Transverse colon (tissue), 4 donors: ENCODE measurements at regions not wholly inside any gene's neighbourhood (a gene's known extent, or its start where the extent isn't known, plus 50 kb on each side); places are given as distances from the start of the nearest gene placed in this dataset.

Experiments
- DNase-seq: peaks from one replicate; pipeline ENCODE4 v3.0.0-alpha.2; 2019
- H3K27ac ChIP-seq, 4 donors: fragments of 200-600 bp; sonication (generic); 2 replicates each; pipeline ENCODE4 v1.5.1; 2016 to 2018; ENCODE audit warnings: inconsistent platforms in 4 of 4
- H3K27me3 ChIP-seq: fragments of 200-600 bp; sonication (generic); 2 replicates; pipeline ENCODE4 v1.5.1; 2017; ENCODE audit warnings: inconsistent platforms
- H3K36me3 ChIP-seq, 4 donors: fragments of 200-600 bp; sonication (generic); 2 replicates each; pipeline ENCODE4 v1.5.1; 2017 to 2019; ENCODE audit warnings: inconsistent platforms in 4 of 4
- H3K4me1 ChIP-seq, 4 donors: fragments of 200-600 bp; sonication (generic); 2 replicates each; pipeline ENCODE4 v1.5.1; 2017 to 2020; ENCODE audit warnings: inconsistent platforms in 4 of 4
- H3K4me3 ChIP-seq, 4 donors: fragments of 200-600 bp; sonication (generic); 1 replicate in 1 of 4; 2 replicates in 3 of 4; pipeline versions ENCODE4 v1.5.1 to v1.6.1; 2017 to 2019; ENCODE audit warnings: inconsistent platforms in 4 of 4
- H3K9me3 ChIP-seq, 2 donors: fragments of 200-600 bp; sonication (generic); 2 replicates each; pipeline ENCODE4 v1.5.1; 2017 to 2019; ENCODE audit warnings: inconsistent platforms in 2 of 2
- CTCF ChIP-seq, 5 experiments: fragments of 200-600 bp in 3 of 5; fragments of 450-650 bp in 2 of 5; sonication (generic) in 3 of 5; IDR thresholded peaks; 1 replicate in 2 of 5; 2 replicates in 3 of 5; pipeline ENCODE4 v1.5.1; 2016 to 2017; ENCODE audit warnings: antibody characterized with exemption in 5 of 5, inconsistent platforms in 3 of 5, mild to moderate bottlenecking in 2 of 5, moderate library complexity in 1 of 5
- EP300 ChIP-seq: sonication (generic); formaldehyde crosslinking; IDR thresholded peaks from one replicate; pipeline ENCODE4 v1.6.1; 2017; ENCODE audit warnings: antibody characterized with exemption, low read depth
- POLR2A ChIP-seq: fragments of 450-650 bp; IDR thresholded peaks from one replicate; pipeline ENCODE4 v1.6.1; 2016; ENCODE audit warnings: antibody characterized with exemption, mild to moderate bottlenecking, moderate library complexity
- POLR2AphosphoS5 ChIP-seq, 3 donors: sonication (generic); formaldehyde crosslinking; IDR thresholded peaks; one replicate each; pipeline ENCODE4 v1.6.1; 2016; ENCODE audit warnings: antibody characterized with exemption in 3 of 3
- WGBS, 2 donors: methylation state at CpG; one replicate each; pipeline ENCODE4 v1.1.5; 2018; ENCODE audit warnings: low coverage in 1 of 2; 5-methylcytosine and 5-hydroxymethylcytosine counted together
- in situ Hi-C, 4 donors: fragments of 200-750 bp; cut with MboI; loops; one replicate each; pipeline versions ENCODE4 v1.15.0 to v1.15.1; 2017; ENCODE audit warnings: low sequenced_read_pairs in 3 of 4, low pct_ligation_motif_present in 1 of 4, low pct_unique_long_range_greater_than_20kb in 1 of 4
- intact Hi-C: fragments of 100-400 bp; cut with DNase I; formaldehyde crosslinking; loops from one replicate; pipeline ENCODE4 v1.15.1; 2023; ENCODE audit warnings: low total_unique reads

- H3K4me1 ChIP-seq: no peaks in the 10 kb centered on the region
- intact Hi-C loops: no loop called here
- H3K27ac ChIP-seq: no peak overlapping the region
- no peak for DNase-seq
- TF ChIP-seq CTCF (IDR thresholded peaks at IDR 0.05) (no peak), POLR2A (no peak), EP300 (no peak), POLR2AphosphoS5 (IDR thresholded peaks at IDR 0.05) (no peak)
- H3K36me3 ChIP-seq: no peaks in the 10 kb centered on the region
- in situ Hi-C loops: no loop called here
- 58 to 60% methylated on average over 1 of the region's 1 CpG for WGBS, 2 donors
- peaks cover 0 to 2% of the 10 kb centered on the region in 2 donors for H3K9me3 ChIP-seq
- no peak overlapping the region for H3K4me3 ChIP-seq
- H3K27me3 ChIP-seq: no peaks in the 10 kb centered on the region
Observed at GRCh38 chr7:80370587-80370986, 141.3 kb downstream of the GNAT3 start.

- Histone ChIP-seq H3K27ac (no peak overlapping the region), H3K27me3 (no peaks in the 10 kb centered on the region), H3K36me3 (no peaks in the 10 kb centered on the region), H3K4me3 (no peak overlapping the region), H3K9me3 (peaks cover 6 to 7% of the 10 kb centered on the region in 2 donors), H3K4me1 (no peaks in the 10 kb centered on the region)
- intact Hi-C loops: no loop called here
- 74 to 80% methylated on average over 7 of the region's 7 CpGs for WGBS, 2 donors
- no peak for DNase-seq
- TF ChIP-seq CTCF (IDR thresholded peaks at IDR 0.05) (no peak), POLR2AphosphoS5 (IDR thresholded peaks at IDR 0.05) (no peak), POLR2A (no peak), EP300 (no peak)
- in situ Hi-C loops: no loop called here
Observed at GRCh38 chr7:80369321-80369720, 142.5 kb downstream of the GNAT3 start.

GRCh38 chr7:80362677-80363076 is 149.2 kb downstream of the GNAT3 start:
- H3K27me3 ChIP-seq: no peaks in the 10 kb centered on the region
- H3K27ac ChIP-seq: no peak overlapping the region
- H3K36me3 ChIP-seq: no peaks in the 10 kb centered on the region
- H3K4me1 ChIP-seq: no peaks in the 10 kb centered on the region
- WGBS, 2 donors: 84 to 96% methylated on average over 2 of the region's 2 CpGs
- TF ChIP-seq EP300: no peak
- no peak for TF ChIP-seq POLR2AphosphoS5 (IDR thresholded peaks at IDR 0.05)
- no peak for TF ChIP-seq POLR2A
- no peak for TF ChIP-seq CTCF (IDR thresholded peaks at IDR 0.05)
- H3K4me3 ChIP-seq: no peak overlapping the region
- in situ Hi-C loops (no loop called here), intact Hi-C loops (no loop called here)
- DNase-seq: no peak
- H3K9me3 ChIP-seq: peaks cover 6 to 7% of the 10 kb centered on the region in 2 donors

- H3K4me1 ChIP-seq: no peaks in the 10 kb centered on the region
- 54 to 67% methylated on average over 1 of the region's 1 CpG for WGBS, 2 donors
- no peak for DNase-seq
- no peak for TF ChIP-seq POLR2A
- no peak for TF ChIP-seq CTCF (IDR thresholded peaks at IDR 0.05)
- no peak for TF ChIP-seq POLR2AphosphoS5 (IDR thresholded peaks at IDR 0.05)
- no peaks in the 10 kb centered on the region for H3K27me3 ChIP-seq
- in situ Hi-C loops (no loop called here), intact Hi-C loops (no loop called here)
- H3K9me3 ChIP-seq: peaks cover 6 to 7% of the 10 kb centered on the region in 2 donors
- H3K4me3 ChIP-seq: no peak overlapping the region
- no peaks in the 10 kb centered on the region for H3K36me3 ChIP-seq
- no peak overlapping the region for H3K27ac ChIP-seq
Observed at GRCh38 chr7:80362010-80362618, 149.8 kb downstream of the GNAT3 start.
